LNCAP (cell line): ENCODE measurements at regions not wholly inside any gene's neighbourhood (a gene's known extent, or its start where the extent isn't known, plus 50 kb on each side); places are given as distances from the start of the nearest gene placed in this dataset.

Experiments used
- CTCF ChIP-seq: fragments of 450-650 bp; IDR thresholded peaks from 2 replicates; pipeline ENCODE4 v1.5.1; 2017; ENCODE audit warnings: mild to moderate bottlenecking

DNA sequence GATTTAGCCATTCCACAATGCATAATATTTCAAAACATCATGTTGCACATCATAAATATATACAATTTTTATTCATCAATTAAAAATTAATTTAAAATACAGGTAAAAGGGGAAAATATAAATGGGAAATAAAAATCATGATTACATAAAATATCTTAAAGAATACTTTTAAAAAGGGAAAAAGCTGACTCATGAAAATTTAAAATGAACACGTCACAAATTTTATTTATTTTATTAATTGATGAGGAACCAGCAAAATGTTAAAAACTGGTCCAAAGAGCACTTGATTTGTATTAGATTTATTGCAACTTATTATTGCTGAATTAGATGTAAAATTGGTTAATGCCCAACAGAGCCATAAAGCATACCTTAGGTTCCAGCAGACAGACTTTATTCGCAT, 78.5 kb upstream of the ANK2 start:
- TF ChIP-seq CTCF, result no peak

DNA sequence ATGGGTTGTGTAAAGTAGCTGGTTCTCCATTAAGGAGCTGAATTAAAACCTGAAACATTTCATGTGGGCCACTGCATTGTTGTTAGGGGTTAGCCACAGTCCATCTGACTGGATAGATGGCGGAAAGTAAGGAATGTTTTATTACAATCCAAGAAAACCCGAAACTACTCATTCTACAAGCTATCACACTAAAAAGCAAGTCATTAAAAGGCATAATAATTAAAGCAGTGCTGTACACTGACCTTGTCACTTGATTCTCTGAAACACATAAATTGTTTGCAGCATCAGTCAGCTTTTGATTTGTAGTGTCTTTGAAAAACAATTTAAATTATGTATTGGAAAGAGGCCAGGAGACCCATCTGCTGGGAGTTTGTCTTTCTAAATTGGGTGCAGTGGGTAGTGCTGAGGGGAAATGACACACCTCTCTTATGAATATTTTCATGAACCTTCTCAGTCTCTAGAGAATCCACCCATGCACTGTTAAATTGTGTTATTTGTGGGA, 75.7 kb upstream of the ANK2 start:
- no peak for TF ChIP-seq CTCF

GRCh38 chr4:112975567-112976355, 73.7 kb upstream of the ANK2 start:
- no peak for TF ChIP-seq CTCF

- TF ChIP-seq CTCF, result no peak
Measured at GRCh38 chr4:112978691-112979472, 70.6 kb upstream of the ANK2 start.

- TF ChIP-seq CTCF, result no peak
Measured at GRCh38 chr4:112979881-112980421, 69.5 kb upstream of the ANK2 start.

GRCh38 chr4:112982680-112983079, 66.8 kb upstream of the ANK2 start:
- TF ChIP-seq CTCF, result no peak

GRCh38 chr4:112994732-112995464, 54.6 kb upstream of the ANK2 start:
- TF ChIP-seq CTCF, result no peak
